ENCODE measurements at regions not wholly inside any gene's neighbourhood (a gene's known extent, or its start where the extent isn't known, plus 50 kb on each side); places are given as distances from the start of the nearest gene placed in this dataset.

GRCh38 chr7:19470031-19470430 lies 238.8 kb downstream of the POLR1F start:
- H3K4me3 ChIP-seq (replicated peaks in 1 of 3; ENCODE audit: low read depth in 2 of 3, low read length in 3 of 3) = no peak overlapping the region
- intact Hi-C loops (cut with micrococcal nuclease) = no loop called here
- H3K79me2 ChIP-seq (ENCODE audit: insufficient read depth, low read length) = no peaks in the 10 kb centered on the region
- peaks cover 0 to 4% (median 0%) of the 10 kb centered on the region in 7 donors for H3K9me3 Mint-ChIP-seq
- H3K9ac ChIP-seq (ENCODE audit: insufficient read depth, low read length, poor library complexity, severe bottlenecking) = no peak overlapping the region
- no peak for DNase-seq
- no peak overlapping the region for H3K27ac Mint-ChIP-seq
- H4K20me1 ChIP-seq (ENCODE audit: insufficient read depth, low read length) = no peaks in the 10 kb centered on the region
- H3K4me2 ChIP-seq (replicated peaks; ENCODE audit: extremely low read depth, low read length, poor library complexity, severe bottlenecking) = no peak overlapping the region
- no peak overlapping the region for H3K27ac ChIP-seq (ENCODE audit: low read depth in 1 of 2, low read length in 2 of 2)
- no peak for TF ChIP-seq CTCF (IDR thresholded peaks at IDR 0.05)
- no peaks in the 10 kb centered on the region for H3K4me1 Mint-ChIP-seq
- H3K27me3 Mint-ChIP-seq (ENCODE audit: low read depth in 3 of 3) = no peaks in the 10 kb centered on the region
- no peak overlapping the region for H2AFZ ChIP-seq (ENCODE audit: insufficient read depth, low read depth, low read length, poor library complexity, severe bottlenecking)
- H3K4me3 Mint-ChIP-seq = no peak overlapping the region
- no peaks in the 10 kb centered on the region for H3K36me3 ChIP-seq (replicated peaks in 1 of 2; ENCODE audit: control insufficient read depth in 1 of 2, insufficient read depth in 2 of 2, low read length in 2 of 2)
- no peaks in the 10 kb centered on the region for H3K27me3 ChIP-seq (ENCODE audit: control insufficient read depth in 2 of 2, insufficient read depth in 2 of 2, low read length in 2 of 2)
- no peaks in the 10 kb centered on the region for H3K9me3 ChIP-seq (replicated peaks in 1 of 2; ENCODE audit: control insufficient read depth in 1 of 2, insufficient read depth in 1 of 2, low read length in 2 of 2)
- no peaks in the 10 kb centered on the region for H3K36me3 Mint-ChIP-seq
- WGBS (ENCODE audit: insufficient coverage) = 100% methylated on average over 1 of the region's 3 CpGs
- no peaks in the 10 kb centered on the region for H3K4me1 ChIP-seq (ENCODE audit: control insufficient read depth in 1 of 2, insufficient read depth in 2 of 2, low read length in 2 of 2)

- no CpG with 5 or more reads among the region's 3 CpGs for WGBS (ENCODE audit: insufficient coverage)
- no peak overlapping the region for H3K4me2 ChIP-seq (replicated peaks; ENCODE audit: extremely low read depth, low read length, poor library complexity, severe bottlenecking)
- Mint-ChIP-seq H3K4me3 (no peak overlapping the region), H3K27ac (no peak overlapping the region), H3K27me3 (ENCODE audit: low read depth in 3 of 3) (no peaks in the 10 kb centered on the region), H3K4me1 (no peaks in the 10 kb centered on the region), H3K36me3 (no peaks in the 10 kb centered on the region), H3K9me3 (peaks cover 0 to 5% (median 0%) of the 10 kb centered on the region in 7 donors)
- H3K4me1 ChIP-seq (ENCODE audit: control insufficient read depth in 1 of 2, insufficient read depth in 2 of 2, low read length in 2 of 2) = no peaks in the 10 kb centered on the region
- TF ChIP-seq CTCF (IDR thresholded peaks at IDR 0.05) = no peak
- peaks cover 0 to 6% of the 10 kb centered on the region in 2 donors for H3K9me3 ChIP-seq (replicated peaks in 1 of 2; ENCODE audit: control insufficient read depth in 1 of 2, insufficient read depth in 1 of 2, low read length in 2 of 2)
- H3K27me3 ChIP-seq (ENCODE audit: control insufficient read depth in 2 of 2, insufficient read depth in 2 of 2, low read length in 2 of 2) = no peaks in the 10 kb centered on the region
- H2AFZ ChIP-seq (ENCODE audit: insufficient read depth, low read depth, low read length, poor library complexity, severe bottlenecking) = no peak overlapping the region
- intact Hi-C loops (cut with micrococcal nuclease) = no loop called here
- H3K79me2 ChIP-seq (ENCODE audit: insufficient read depth, low read length) = no peaks in the 10 kb centered on the region
- no peak overlapping the region for H3K27ac ChIP-seq (ENCODE audit: low read depth in 1 of 2, low read length in 2 of 2)
- H3K36me3 ChIP-seq (replicated peaks in 1 of 2; ENCODE audit: control insufficient read depth in 1 of 2, insufficient read depth in 2 of 2, low read length in 2 of 2) = no peaks in the 10 kb centered on the region
- no peak for DNase-seq
- no peak overlapping the region for H3K4me3 ChIP-seq (replicated peaks in 1 of 3; ENCODE audit: low read depth in 2 of 3, low read length in 3 of 3)
- no peaks in the 10 kb centered on the region for H4K20me1 ChIP-seq (ENCODE audit: insufficient read depth, low read length)
- no peak overlapping the region for H3K9ac ChIP-seq (ENCODE audit: insufficient read depth, low read length, poor library complexity, severe bottlenecking)
Measured at GRCh38 chr7:19465861-19466260, 243.0 kb downstream of the POLR1F start.

All from CD14-positive monocyte (primary cell).